ENCODE measurements at regions not wholly inside any gene's neighbourhood (a gene's known extent, or its start where the extent isn't known, plus 50 kb on each side); places are given as distances from the start of the nearest gene placed in this dataset.

DNA sequence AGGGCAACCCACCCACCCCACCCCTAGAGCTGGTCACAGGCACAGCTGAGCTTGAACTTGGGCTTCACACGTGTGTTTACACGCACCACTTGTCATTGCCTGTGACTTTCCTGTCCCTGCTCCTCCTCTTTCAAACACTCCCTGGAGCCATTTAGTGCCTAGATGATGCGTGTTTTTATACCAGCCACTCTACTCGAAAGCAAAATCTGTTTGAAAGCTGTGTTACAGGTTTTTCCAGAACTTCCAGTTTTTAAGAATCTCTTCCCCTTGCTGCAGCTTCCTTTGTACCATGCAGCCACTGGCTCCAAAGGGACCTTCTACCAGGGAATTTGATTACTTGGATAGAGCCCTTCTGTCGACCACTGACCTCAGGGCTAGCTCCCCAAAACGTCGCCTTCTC is 78.8 kb upstream of the SPRY4 start:
- ATAC-seq: no peak
- in situ Hi-C loops (cut with MboI) (no loop called here), intact Hi-C loops (cut with micrococcal nuclease; ENCODE audit: unreplicated experiment) (loop anchor here (5.0 kb wide), 1 partner anchor 251 kb away; no protein-coding TSS in a partner anchor)
- H3K4me1 ChIP-seq (ENCODE audit: control insufficient read depth, insufficient read depth, low read length): no peaks in the 10 kb centered on the region
- H3K36me3 ChIP-seq (ENCODE audit: control insufficient read depth in 2 of 2, insufficient read depth in 2 of 2, low read length in 1 of 2): no peaks in the 10 kb centered on the region
- DNase-seq (ENCODE audit: low read depth, low spot score): no peak
- H3K4me2 ChIP-seq (ENCODE audit: control insufficient read depth, insufficient read depth): no peak overlapping the region
- ChIA-PET RAD21 (ENCODE audit: unreplicated experiment) (no interaction called here), SMC1A (ENCODE audit: uncharacterized antibody, unreplicated experiment) (interaction anchor here (0.9 to 2.1 kb wide), 4 partner anchors 19 to 115 kb away, joined by 3 to 5 read pairs (median 4); no protein-coding TSS in a partner anchor), POLR2A (no interaction called here), CTCF (interaction anchor here (2.3 kb wide), 1 partner anchor 11 kb away, joined by 8 read pairs; no protein-coding TSS in a partner anchor)
- no peak overlapping the region for H3K9ac ChIP-seq (ENCODE audit: control insufficient read depth, insufficient read depth, low read length)
- BruUV-seq (replicated peaks): no TSS peak
- no peaks in the 10 kb centered on the region for H3K9me3 ChIP-seq (replicated peaks; ENCODE audit: control insufficient read depth, insufficient read depth, low read length)
- no peaks in the 10 kb centered on the region for H3K27me3 ChIP-seq (replicated peaks in 1 of 2; ENCODE audit: control insufficient read depth in 2 of 2, insufficient read depth in 2 of 2, low read length in 1 of 2)
- H3K27ac ChIP-seq (ENCODE audit: control insufficient read depth, insufficient read depth): no peak overlapping the region
- WGBS (ENCODE audit: insufficient coverage, insufficient replicate concordance, low lambda C conversion rate, missing lambda C conversion rate): 52% methylated on average over 7 of the region's 7 CpGs
- FAIRE-seq: no peak
- H4K20me1 ChIP-seq (ENCODE audit: control insufficient read depth, insufficient read depth): no peaks in the 10 kb centered on the region
- H3K79me2 ChIP-seq (ENCODE audit: control insufficient read depth, insufficient read depth, low read length): no peaks in the 10 kb centered on the region
- no peak for TF ChIP-seq NBN (IDR thresholded peaks at IDR 0.05)
- TF ChIP-seq PAX8 (IDR thresholded peaks at IDR 0.05): no peak
- TF ChIP-seq TCF7 (IDR thresholded peaks at IDR 0.05; ENCODE audit: borderline replicate concordance): no peak
- TF ChIP-seq SP1 (IDR thresholded peaks at IDR 0.05; ENCODE audit: low read depth, low read length): no peak
- TF ChIP-seq EP300 (IDR thresholded peaks at IDR 0.05; ENCODE audit: borderline replicate concordance in 1 of 2, control insufficient read depth in 1 of 2, low read depth in 2 of 2, low read length in 2 of 2): no peak
- TF ChIP-seq KLF5 (IDR thresholded peaks at IDR 0.05; ENCODE audit: partially characterized antibody): no peak
- no peak for TF ChIP-seq POLR2A (IDR thresholded peaks at IDR 0.05; ENCODE audit: low read depth, low read length)
- TF ChIP-seq STAT3 (IDR thresholded peaks at IDR 0.05; ENCODE audit: low read depth, low read length): no peak
- no peak overlapping the region for H3K4me3 ChIP-seq
- H2AFZ ChIP-seq (ENCODE audit: control insufficient read depth, low read depth, low read length): no peak overlapping the region

DNA sequence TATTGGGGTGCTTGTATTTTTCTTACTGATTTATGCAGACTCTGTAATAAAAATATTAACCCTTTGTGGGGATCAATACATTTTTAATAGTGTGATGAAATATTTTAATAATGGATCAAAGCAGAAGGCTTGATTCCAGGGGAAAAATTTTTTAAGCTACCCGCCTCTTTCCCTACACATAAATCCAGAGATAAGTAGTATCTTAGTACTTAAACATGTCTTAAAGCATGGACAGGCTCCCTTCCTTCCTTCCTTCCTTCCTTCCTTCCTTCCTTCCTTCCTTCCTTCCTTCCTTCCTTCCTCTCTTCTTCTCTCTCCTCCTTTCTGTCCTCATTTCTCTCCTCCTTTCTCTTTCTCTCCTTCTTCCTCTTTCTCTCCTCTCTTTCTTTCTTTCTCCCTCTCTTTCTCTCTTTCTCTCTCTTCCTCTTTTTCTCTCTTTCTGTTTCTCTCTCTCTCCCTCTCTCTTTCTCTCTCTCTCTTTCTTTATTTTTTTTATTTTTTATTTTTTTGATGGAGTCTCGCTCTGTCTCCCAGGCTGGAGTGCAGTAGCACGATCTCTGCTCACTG is 78.0 kb upstream of the SPRY4 start:
- ATAC-seq: no peak
- TF ChIP-seq HCFC1 (IDR thresholded peaks at IDR 0.05; ENCODE audit: low read length) (no peak), ASH2L (IDR thresholded peaks at IDR 0.05; ENCODE audit: borderline replicate concordance, low read depth) (no peak), HDGF (IDR thresholded peaks at IDR 0.05) (no peak), SRF (IDR thresholded peaks at IDR 0.05; ENCODE audit: low read depth in 2 of 2, low read length in 2 of 2) (no peak), SREBF2 (IDR thresholded peaks at IDR 0.05; ENCODE audit: low read length) (no peak), ETV6 (conservative IDR thresholded peaks at IDR 0.05 in 1 of 2, IDR thresholded peaks at IDR 0.05 in 1 of 2; ENCODE audit: borderline replicate concordance in 1 of 2, low read depth in 1 of 2) (no peak), POLR2A (IDR thresholded peaks at IDR 0.05; ENCODE audit: low read depth, low read length) (no peak), EZH2 (IDR thresholded peaks at IDR 0.05; ENCODE audit: borderline replicate concordance, control insufficient read depth, low read depth, low read length) (no peak)
- TF ChIP-seq, protein P1, sequence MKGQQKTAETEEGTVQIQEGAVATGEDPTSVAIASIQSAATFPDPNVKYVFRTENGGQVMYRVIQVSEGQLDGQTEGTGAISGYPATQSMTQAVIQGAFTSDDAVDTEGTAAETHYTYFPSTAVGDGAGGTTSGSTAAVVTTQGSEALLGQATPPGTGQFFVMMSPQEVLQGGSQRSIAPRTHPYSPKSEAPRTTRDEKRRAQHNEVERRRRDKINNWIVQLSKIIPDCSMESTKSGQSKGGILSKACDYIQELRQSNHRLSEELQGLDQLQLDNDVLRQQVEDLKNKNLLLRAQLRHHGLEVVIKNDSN (IDR thresholded peaks at IDR 0.05; ENCODE audit: borderline replicate concordance, extremely low read length, insufficient read depth, low read depth, low read length): no peak
- TF ChIP-seq, protein P2, sequence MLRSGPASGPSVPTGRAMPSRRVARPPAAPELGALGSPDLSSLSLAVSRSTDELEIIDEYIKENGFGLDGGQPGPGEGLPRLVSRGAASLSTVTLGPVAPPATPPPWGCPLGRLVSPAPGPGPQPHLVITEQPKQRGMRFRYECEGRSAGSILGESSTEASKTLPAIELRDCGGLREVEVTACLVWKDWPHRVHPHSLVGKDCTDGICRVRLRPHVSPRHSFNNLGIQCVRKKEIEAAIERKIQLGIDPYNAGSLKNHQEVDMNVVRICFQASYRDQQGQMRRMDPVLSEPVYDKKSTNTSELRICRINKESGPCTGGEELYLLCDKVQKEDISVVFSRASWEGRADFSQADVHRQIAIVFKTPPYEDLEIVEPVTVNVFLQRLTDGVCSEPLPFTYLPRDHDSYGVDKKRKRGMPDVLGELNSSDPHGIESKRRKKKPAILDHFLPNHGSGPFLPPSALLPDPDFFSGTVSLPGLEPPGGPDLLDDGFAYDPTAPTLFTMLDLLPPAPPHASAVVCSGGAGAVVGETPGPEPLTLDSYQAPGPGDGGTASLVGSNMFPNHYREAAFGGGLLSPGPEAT (IDR thresholded peaks at IDR 0.05; ENCODE audit: low read depth): no peak

More for the DNA sequence above, 78.0 kb upstream of the SPRY4 start:
- RAD21 ChIA-PET (ENCODE audit: unreplicated experiment): no interaction called here
- H4K20me1 ChIP-seq (ENCODE audit: control insufficient read depth, insufficient read depth): no peaks in the 10 kb centered on the region
- H3K4me3 ChIP-seq: no peak overlapping the region
- FAIRE-seq (no peak), DNase-seq (ENCODE audit: low read depth, low spot score) (no peak)
- H3K9ac ChIP-seq (ENCODE audit: control insufficient read depth, insufficient read depth, low read length): no peak overlapping the region
- H2AFZ ChIP-seq (ENCODE audit: control insufficient read depth, low read depth, low read length): no peak overlapping the region
- H3K79me2 ChIP-seq (ENCODE audit: control insufficient read depth, insufficient read depth, low read length): no peaks in the 10 kb centered on the region
- SMC1A ChIA-PET (ENCODE audit: uncharacterized antibody, unreplicated experiment): interaction anchor here (0.5 to 2.1 kb wide), 9 partner anchors 13 to 411 kb away, joined by 3 to 5 read pairs (median 3); no protein-coding TSS in a partner anchor
- no peaks in the 10 kb centered on the region for H3K4me1 ChIP-seq (ENCODE audit: control insufficient read depth, insufficient read depth, low read length)
- in situ Hi-C loops (cut with MboI) (no loop called here), intact Hi-C loops (cut with micrococcal nuclease; ENCODE audit: unreplicated experiment) (loop anchor here (5.0 kb wide), 1 partner anchor 251 kb away; no protein-coding TSS in a partner anchor)
- 64% methylated on average over 3 of the region's 3 CpGs for WGBS (ENCODE audit: insufficient coverage, insufficient replicate concordance, low lambda C conversion rate, missing lambda C conversion rate)
- no peaks in the 10 kb centered on the region for H3K27me3 ChIP-seq (replicated peaks in 1 of 2; ENCODE audit: control insufficient read depth in 2 of 2, insufficient read depth in 2 of 2, low read length in 1 of 2)
- H3K27ac ChIP-seq (ENCODE audit: control insufficient read depth, insufficient read depth): no peak overlapping the region
- no peaks in the 10 kb centered on the region for H3K36me3 ChIP-seq (ENCODE audit: control insufficient read depth in 2 of 2, insufficient read depth in 2 of 2, low read length in 1 of 2)
- H3K4me2 ChIP-seq (ENCODE audit: control insufficient read depth, insufficient read depth): no peak overlapping the region
- POLR2A ChIA-PET: no interaction called here
- CTCF ChIA-PET: interaction anchor here (0.6 to 2.3 kb wide), 3 partner anchors 9 to 20 kb away, joined by 3 to 8 read pairs (median 5); no protein-coding TSS in a partner anchor
- H3K9me3 ChIP-seq (replicated peaks; ENCODE audit: control insufficient read depth, insufficient read depth, low read length): no peaks in the 10 kb centered on the region
- no TSS peak for BruUV-seq (replicated peaks)

Measured in GM12878 (cell line).